Tongue (tissue), 1 donor: ENCODE measurements at regions not wholly inside any gene's neighbourhood (a gene's known extent, or its start where the extent isn't known, plus 50 kb on each side); places are given as distances from the start of the nearest gene placed in this dataset.

Experiments used
- DNase-seq: peaks from one replicate; pipeline ENCODE4 v3.0.0-alpha.2; 2015

GRCh38 chr11:35868491-35868890 lies 75.4 kb upstream of the LDLRAD3 start:
- DNase-seq, result no peak

- DNase-seq, result no peak
These were observed 70.1 kb upstream of the LDLRAD3 start for GRCh38 chr11:35873721-35874120.

- DNase-seq, result no peak
These were observed 69.0 kb upstream of the LDLRAD3 start for GRCh38 chr11:35874751-35875450.

GRCh38 chr11:35875466-35875865 lies 68.4 kb upstream of the LDLRAD3 start:
- DNase-seq, result no peak

- DNase-seq, result no peak
These were observed 67.1 kb upstream of the LDLRAD3 start for GRCh38 chr11:35876786-35877185.

GRCh38 chr11:35878741-35879140 lies 65.1 kb upstream of the LDLRAD3 start:
- no peak for DNase-seq

GRCh38 chr11:35879361-35879760 lies 64.5 kb upstream of the LDLRAD3 start:
- no peak for DNase-seq

GRCh38 chr11:35886759-35887158 lies 57.1 kb upstream of the LDLRAD3 start:
- no peak for DNase-seq

- DNase-seq, result no peak
These were observed 56.1 kb upstream of the LDLRAD3 start for GRCh38 chr11:35887737-35888136.

- DNase-seq, result no peak
These were observed 54.9 kb upstream of the LDLRAD3 start for GRCh38 chr11:35888961-35889360.

GRCh38 chr11:35891096-35891495 lies 52.8 kb upstream of the LDLRAD3 start:
- no peak for DNase-seq

- no peak for DNase-seq
These were observed 51.7 kb upstream of the LDLRAD3 start for GRCh38 chr11:35892166-35892565.

GRCh38 chr11:35893796-35894475 lies 49.9 kb upstream of the LDLRAD3 start:
- DNase-seq, result peak; percentile 85
